H1 (cell line): ENCODE measurements at regions not wholly inside any gene's neighbourhood (a gene's known extent, or its start where the extent isn't known, plus 50 kb on each side); places are given as distances from the start of the nearest gene placed in this dataset.

Experiments
- BRCA1 ChIP-seq: IDR thresholded peaks from 2 replicates; pipeline ENCODE4 v1.6.1; 2012; ENCODE audit warnings: low read depth, low read length, improper control_type of control experiment
- CHD2 ChIP-seq: IDR thresholded peaks from 2 replicates; pipeline ENCODE4 v1.6.1; 2012; ENCODE audit warnings: low read length, improper control_type of control experiment
- KDM4A ChIP-seq: IDR thresholded peaks from one replicate; pipeline ENCODE4 v1.7.1; 2012; ENCODE audit warnings: low read depth, mild to moderate bottlenecking, moderate library complexity, low read length, inconsistent platforms; ENCODE audit not compliant: severe bottlenecking
- MAX ChIP-seq: IDR thresholded peaks from 2 replicates; pipeline ENCODE4 v1.6.1; 2012; ENCODE audit warnings: inconsistent platforms
- SIRT6 ChIP-seq: IDR thresholded peaks from one replicate; pipeline ENCODE4 v1.7.1; 2012; ENCODE audit warnings: low read length, inconsistent platforms
- TAF1 ChIP-seq: IDR thresholded peaks from 2 replicates; pipeline ENCODE4 v1.6.1; 2011; ENCODE audit warnings: mild to moderate bottlenecking, low read depth, low read length
- TF ChIP-seq, protein P1 (sequence below): fragments of 300-600 bp; sonication (generic); IDR thresholded peaks from 2 replicates; pipeline ENCODE4 v1.7.1; 2012; ENCODE audit warnings: low read length, moderate library complexity, mild to moderate bottlenecking, inconsistent platforms; ENCODE audit not compliant: insufficient replicate concordance

GRCh38 chr20:57095426-57095825 lies 171.0 kb downstream of the BMP7 start (continued):
- TF ChIP-seq, protein P1, sequence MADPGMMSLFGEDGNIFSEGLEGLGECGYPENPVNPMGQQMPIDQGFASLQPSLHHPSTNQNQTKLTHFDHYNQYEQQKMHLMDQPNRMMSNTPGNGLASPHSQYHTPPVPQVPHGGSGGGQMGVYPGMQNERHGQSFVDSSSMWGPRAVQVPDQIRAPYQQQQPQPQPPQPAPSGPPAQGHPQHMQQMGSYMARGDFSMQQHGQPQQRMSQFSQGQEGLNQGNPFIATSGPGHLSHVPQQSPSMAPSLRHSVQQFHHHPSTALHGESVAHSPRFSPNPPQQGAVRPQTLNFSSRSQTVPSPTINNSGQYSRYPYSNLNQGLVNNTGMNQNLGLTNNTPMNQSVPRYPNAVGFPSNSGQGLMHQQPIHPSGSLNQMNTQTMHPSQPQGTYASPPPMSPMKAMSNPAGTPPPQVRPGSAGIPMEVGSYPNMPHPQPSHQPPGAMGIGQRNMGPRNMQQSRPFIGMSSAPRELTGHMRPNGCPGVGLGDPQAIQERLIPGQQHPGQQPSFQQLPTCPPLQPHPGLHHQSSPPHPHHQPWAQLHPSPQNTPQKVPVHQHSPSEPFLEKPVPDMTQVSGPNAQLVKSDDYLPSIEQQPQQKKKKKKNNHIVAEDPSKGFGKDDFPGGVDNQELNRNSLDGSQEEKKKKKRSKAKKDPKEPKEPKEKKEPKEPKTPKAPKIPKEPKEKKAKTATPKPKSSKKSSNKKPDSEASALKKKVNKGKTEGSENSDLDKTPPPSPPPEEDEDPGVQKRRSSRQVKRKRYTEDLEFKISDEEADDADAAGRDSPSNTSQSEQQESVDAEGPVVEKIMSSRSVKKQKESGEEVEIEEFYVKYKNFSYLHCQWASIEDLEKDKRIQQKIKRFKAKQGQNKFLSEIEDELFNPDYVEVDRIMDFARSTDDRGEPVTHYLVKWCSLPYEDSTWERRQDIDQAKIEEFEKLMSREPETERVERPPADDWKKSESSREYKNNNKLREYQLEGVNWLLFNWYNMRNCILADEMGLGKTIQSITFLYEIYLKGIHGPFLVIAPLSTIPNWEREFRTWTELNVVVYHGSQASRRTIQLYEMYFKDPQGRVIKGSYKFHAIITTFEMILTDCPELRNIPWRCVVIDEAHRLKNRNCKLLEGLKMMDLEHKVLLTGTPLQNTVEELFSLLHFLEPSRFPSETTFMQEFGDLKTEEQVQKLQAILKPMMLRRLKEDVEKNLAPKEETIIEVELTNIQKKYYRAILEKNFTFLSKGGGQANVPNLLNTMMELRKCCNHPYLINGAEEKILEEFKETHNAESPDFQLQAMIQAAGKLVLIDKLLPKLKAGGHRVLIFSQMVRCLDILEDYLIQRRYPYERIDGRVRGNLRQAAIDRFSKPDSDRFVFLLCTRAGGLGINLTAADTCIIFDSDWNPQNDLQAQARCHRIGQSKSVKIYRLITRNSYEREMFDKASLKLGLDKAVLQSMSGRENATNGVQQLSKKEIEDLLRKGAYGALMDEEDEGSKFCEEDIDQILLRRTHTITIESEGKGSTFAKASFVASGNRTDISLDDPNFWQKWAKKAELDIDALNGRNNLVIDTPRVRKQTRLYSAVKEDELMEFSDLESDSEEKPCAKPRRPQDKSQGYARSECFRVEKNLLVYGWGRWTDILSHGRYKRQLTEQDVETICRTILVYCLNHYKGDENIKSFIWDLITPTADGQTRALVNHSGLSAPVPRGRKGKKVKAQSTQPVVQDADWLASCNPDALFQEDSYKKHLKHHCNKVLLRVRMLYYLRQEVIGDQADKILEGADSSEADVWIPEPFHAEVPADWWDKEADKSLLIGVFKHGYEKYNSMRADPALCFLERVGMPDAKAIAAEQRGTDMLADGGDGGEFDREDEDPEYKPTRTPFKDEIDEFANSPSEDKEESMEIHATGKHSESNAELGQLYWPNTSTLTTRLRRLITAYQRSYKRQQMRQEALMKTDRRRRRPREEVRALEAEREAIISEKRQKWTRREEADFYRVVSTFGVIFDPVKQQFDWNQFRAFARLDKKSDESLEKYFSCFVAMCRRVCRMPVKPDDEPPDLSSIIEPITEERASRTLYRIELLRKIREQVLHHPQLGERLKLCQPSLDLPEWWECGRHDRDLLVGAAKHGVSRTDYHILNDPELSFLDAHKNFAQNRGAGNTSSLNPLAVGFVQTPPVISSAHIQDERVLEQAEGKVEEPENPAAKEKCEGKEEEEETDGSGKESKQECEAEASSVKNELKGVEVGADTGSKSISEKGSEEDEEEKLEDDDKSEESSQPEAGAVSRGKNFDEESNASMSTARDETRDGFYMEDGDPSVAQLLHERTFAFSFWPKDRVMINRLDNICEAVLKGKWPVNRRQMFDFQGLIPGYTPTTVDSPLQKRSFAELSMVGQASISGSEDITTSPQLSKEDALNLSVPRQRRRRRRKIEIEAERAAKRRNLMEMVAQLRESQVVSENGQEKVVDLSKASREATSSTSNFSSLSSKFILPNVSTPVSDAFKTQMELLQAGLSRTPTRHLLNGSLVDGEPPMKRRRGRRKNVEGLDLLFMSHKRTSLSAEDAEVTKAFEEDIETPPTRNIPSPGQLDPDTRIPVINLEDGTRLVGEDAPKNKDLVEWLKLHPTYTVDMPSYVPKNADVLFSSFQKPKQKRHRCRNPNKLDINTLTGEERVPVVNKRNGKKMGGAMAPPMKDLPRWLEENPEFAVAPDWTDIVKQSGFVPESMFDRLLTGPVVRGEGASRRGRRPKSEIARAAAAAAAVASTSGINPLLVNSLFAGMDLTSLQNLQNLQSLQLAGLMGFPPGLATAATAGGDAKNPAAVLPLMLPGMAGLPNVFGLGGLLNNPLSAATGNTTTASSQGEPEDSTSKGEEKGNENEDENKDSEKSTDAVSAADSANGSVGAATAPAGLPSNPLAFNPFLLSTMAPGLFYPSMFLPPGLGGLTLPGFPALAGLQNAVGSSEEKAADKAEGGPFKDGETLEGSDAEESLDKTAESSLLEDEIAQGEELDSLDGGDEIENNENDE, result no peak
- TF ChIP-seq KDM4A (no peak), BRCA1 (no peak), SIRT6 (no peak), TAF1 (no peak), CHD2 (no peak), MAX (no peak)
- TF ChIP-seq, all 59 proteins: peak for 0
